ENCODE measurements at regions not wholly inside any gene's neighbourhood (a gene's known extent, or its start where the extent isn't known, plus 50 kb on each side); places are given as distances from the start of the nearest gene placed in this dataset.

- DNase-seq: no peak
Measured at GRCh38 chr2:7913974-7914373, 767.9 kb upstream of the ID2 start.

- DNase-seq: no peak
Measured at GRCh38 chr2:7915302-7916091, 766.4 kb upstream of the ID2 start.

- DNase-seq: no peak
Measured at GRCh38 chr2:7916670-7917069, 765.2 kb upstream of the ID2 start.

GRCh38 chr2:7919510-7919909 lies 762.3 kb upstream of the ID2 start:
- DNase-seq: no peak

- DNase-seq: no peak
Measured at GRCh38 chr2:7924023-7924762, 757.7 kb upstream of the ID2 start.

GRCh38 chr2:7925506-7925905 lies 756.4 kb upstream of the ID2 start:
- no peak for DNase-seq

GRCh38 chr2:7927691-7928090 lies 754.2 kb upstream of the ID2 start:
- DNase-seq: no peak

- no peak for DNase-seq
Measured at GRCh38 chr2:7929281-7929680, 752.6 kb upstream of the ID2 start.

- DNase-seq: no peak
Measured at GRCh38 chr2:7930800-7931635, 750.8 kb upstream of the ID2 start.

GRCh38 chr2:7931808-7932207 lies 750.0 kb upstream of the ID2 start:
- no peak for DNase-seq

- DNase-seq: no peak
Measured at GRCh38 chr2:7933672-7934071, 748.2 kb upstream of the ID2 start.

GRCh38 chr2:7934476-7934875 lies 747.4 kb upstream of the ID2 start:
- no peak for DNase-seq

- DNase-seq: no peak
Measured at GRCh38 chr2:7937082-7937481, 744.8 kb upstream of the ID2 start.

GRCh38 chr2:7940723-7941122 lies 741.1 kb upstream of the ID2 start:
- no peak for DNase-seq

GRCh38 chr2:7943446-7943845 lies 738.4 kb upstream of the ID2 start:
- no peak for DNase-seq

- no peak for DNase-seq
Measured at GRCh38 chr2:7945026-7945425, 736.8 kb upstream of the ID2 start.

GRCh38 chr2:7950035-7950612 lies 731.7 kb upstream of the ID2 start:
- no peak for DNase-seq

- no peak for DNase-seq
Measured at GRCh38 chr2:7951001-7951400, 730.9 kb upstream of the ID2 start.

GRCh38 chr2:7951490-7951889 lies 730.4 kb upstream of the ID2 start:
- DNase-seq: no peak

- no peak for DNase-seq
Measured at GRCh38 chr2:7952046-7952745, 729.7 kb upstream of the ID2 start.

GRCh38 chr2:7953195-7953594 lies 728.7 kb upstream of the ID2 start:
- no peak for DNase-seq

GRCh38 chr2:7954234-7954633 lies 727.6 kb upstream of the ID2 start:
- DNase-seq: no peak
